GM13976 (cell line): ENCODE measurements at regions not wholly inside any gene's neighbourhood (a gene's known extent, or its start where the extent isn't known, plus 50 kb on each side); places are given as distances from the start of the nearest gene placed in this dataset.

Experiments used
- DNase-seq: peaks from one replicate; pipeline ENCODE4 v3.0.0; 2012; ENCODE audit warnings: low spot score
- CTCF ChIP-seq: IDR thresholded peaks from 2 replicates; pipeline ENCODE4 v1.5.1; 2012; ENCODE audit warnings: borderline replicate concordance, mild to moderate bottlenecking; ENCODE audit not compliant: insufficient read depth; ENCODE audit errors: extremely low read depth, missing control alignments, control extremely low read depth
- in situ Hi-C: fragments of 300-500 bp; cut with MboI; formaldehyde crosslinking; loops from one replicate; pipeline ENCODE4 v1.12.0; 2022; ENCODE audit warnings: low sequenced_read_pairs, mixed read lengths, inconsistent platforms; ENCODE audit not compliant: unreplicated experiment

- DNase-seq: no peak
- in situ Hi-C loops: no loop called here
- TF ChIP-seq CTCF: no peak
Measured at GRCh38 chr6:144806222-144806621, 521.1 kb downstream of the UTRN start.

GRCh38 chr6:144809120-144809519 is 524.0 kb downstream of the UTRN start:
- no peak for TF ChIP-seq CTCF
- in situ Hi-C loops: no loop called here
- DNase-seq: no peak

- TF ChIP-seq CTCF: no peak
- no peak for DNase-seq
- in situ Hi-C loops: no loop called here
Measured at GRCh38 chr6:144809969-144810368, 524.8 kb downstream of the UTRN start.

- no peak for TF ChIP-seq CTCF
- in situ Hi-C loops: no loop called here
- no peak for DNase-seq
Measured at GRCh38 chr6:144811140-144811539, 526.0 kb downstream of the UTRN start.

GRCh38 chr6:144816936-144817335 is 531.8 kb downstream of the UTRN start:
- in situ Hi-C loops: no loop called here
- TF ChIP-seq CTCF: no peak
- DNase-seq: no peak

- no peak for TF ChIP-seq CTCF
- in situ Hi-C loops: no loop called here
- DNase-seq: no peak
Measured at GRCh38 chr6:144820270-144820669, 535.1 kb downstream of the UTRN start.

- TF ChIP-seq CTCF: no peak
- DNase-seq: no peak
- in situ Hi-C loops: no loop called here
Measured at GRCh38 chr6:144823131-144823530, 538.0 kb downstream of the UTRN start.
